Uterus (tissue), 3 donors: ENCODE measurements at regions not wholly inside any gene's neighbourhood (a gene's known extent, or its start where the extent isn't known, plus 50 kb on each side); places are given as distances from the start of the nearest gene placed in this dataset.

Experiments used
- DNase-seq, 2 donors: peaks; one replicate each; pipeline ENCODE4 v3.0.0-alpha.2; 2019 to 2020
- H3K27ac ChIP-seq, 2 donors: fragments of 200-600 bp; sonication (generic); 1 replicate in 1 of 2; 2 replicates in 1 of 2; pipeline ENCODE4 v1.5.1; 2016 to 2018
- H3K27me3 ChIP-seq, 2 donors: fragments of 200-600 bp; sonication (generic); one replicate each; pipeline ENCODE4 v1.5.1; 2018 to 2019; ENCODE audit warnings: control low read depth in 1 of 2
- H3K36me3 ChIP-seq, 2 donors: fragments of 200-600 bp; sonication (generic); one replicate each; pipeline ENCODE4 v1.5.1; 2019; ENCODE audit warnings: control low read depth in 1 of 2
- H3K4me1 ChIP-seq, 2 donors: fragments of 200-600 bp; sonication (generic); one replicate each; pipeline ENCODE4 v1.5.1; 2018 to 2019; ENCODE audit warnings: control low read depth in 1 of 2
- H3K4me3 ChIP-seq, 2 donors: fragments of 200-600 bp; sonication (generic); 1 replicate in 1 of 2; 2 replicates in 1 of 2; pipeline ENCODE4 v1.5.1; 2018 to 2019; ENCODE audit warnings: mild to moderate bottlenecking in 1 of 2
- H3K9me3 ChIP-seq, 2 donors: fragments of 200-600 bp; sonication (generic); one replicate each; pipeline ENCODE4 v1.5.1; 2019; ENCODE audit warnings: control low read depth in 1 of 2
- POLR2A ChIP-seq, 2 donors: fragments of 450-650 bp; IDR thresholded peaks; one replicate each; pipeline ENCODE4 v1.6.1; 2016; ENCODE audit warnings: antibody characterized with exemption in 2 of 2, mild to moderate bottlenecking in 1 of 2, moderate library complexity in 1 of 2
- intact Hi-C: fragments of 100-400 bp; cut with DNase I; formaldehyde crosslinking; loops from one replicate; pipeline ENCODE4 v1.15.1; 2023; ENCODE audit warnings: low total_unique reads
- TF ChIP-seq, protein P1 (sequence below), 4 experiments: fragments of 200-600 bp in 2 of 4; fragments of 450-650 bp in 2 of 4; sonication (generic) in 2 of 4; IDR thresholded peaks; one replicate each; pipeline ENCODE4 v1.5.1; 2016 to 2019; ENCODE audit warnings: antibody characterized with exemption in 4 of 4, mild to moderate bottlenecking in 2 of 4, moderate library complexity in 1 of 4
- donor health status: DM: yes; HTN: yes; CAD: no.

- no peak for DNase-seq
- Histone ChIP-seq H3K4me3 (no peak overlapping the region), H3K9me3 (no peaks in the 10 kb centered on the region), H3K36me3 (no peaks in the 10 kb centered on the region), H3K27ac (no peak overlapping the region), H3K27me3 (no peaks in the 10 kb centered on the region), H3K4me1 (no peaks in the 10 kb centered on the region)
- TF ChIP-seq POLR2A (IDR thresholded peaks at IDR 0.05): no peak
- TF ChIP-seq, protein P1, sequence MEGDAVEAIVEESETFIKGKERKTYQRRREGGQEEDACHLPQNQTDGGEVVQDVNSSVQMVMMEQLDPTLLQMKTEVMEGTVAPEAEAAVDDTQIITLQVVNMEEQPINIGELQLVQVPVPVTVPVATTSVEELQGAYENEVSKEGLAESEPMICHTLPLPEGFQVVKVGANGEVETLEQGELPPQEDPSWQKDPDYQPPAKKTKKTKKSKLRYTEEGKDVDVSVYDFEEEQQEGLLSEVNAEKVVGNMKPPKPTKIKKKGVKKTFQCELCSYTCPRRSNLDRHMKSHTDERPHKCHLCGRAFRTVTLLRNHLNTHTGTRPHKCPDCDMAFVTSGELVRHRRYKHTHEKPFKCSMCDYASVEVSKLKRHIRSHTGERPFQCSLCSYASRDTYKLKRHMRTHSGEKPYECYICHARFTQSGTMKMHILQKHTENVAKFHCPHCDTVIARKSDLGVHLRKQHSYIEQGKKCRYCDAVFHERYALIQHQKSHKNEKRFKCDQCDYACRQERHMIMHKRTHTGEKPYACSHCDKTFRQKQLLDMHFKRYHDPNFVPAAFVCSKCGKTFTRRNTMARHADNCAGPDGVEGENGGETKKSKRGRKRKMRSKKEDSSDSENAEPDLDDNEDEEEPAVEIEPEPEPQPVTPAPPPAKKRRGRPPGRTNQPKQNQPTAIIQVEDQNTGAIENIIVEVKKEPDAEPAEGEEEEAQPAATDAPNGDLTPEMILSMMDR (IDR thresholded peaks at IDR 0.05): no peak
- intact Hi-C loops: no loop called here
Measured at GRCh38 chr2:21910832-21911507, 787.2 kb downstream of the TDRD15 start.

GRCh38 chr2:21912405-21912804 lies 788.6 kb downstream of the TDRD15 start:
- H3K27me3 ChIP-seq: no peaks in the 10 kb centered on the region
- no peak for TF ChIP-seq POLR2A (IDR thresholded peaks at IDR 0.05)
- TF ChIP-seq, protein P1 (IDR thresholded peaks at IDR 0.05): no peak
- no peak for DNase-seq
- no peaks in the 10 kb centered on the region for H3K4me1 ChIP-seq
- no peak overlapping the region for H3K27ac ChIP-seq
- no peaks in the 10 kb centered on the region for H3K36me3 ChIP-seq
- intact Hi-C loops: no loop called here
- H3K9me3 ChIP-seq: no peaks in the 10 kb centered on the region
- H3K4me3 ChIP-seq: no peak overlapping the region

DNA sequence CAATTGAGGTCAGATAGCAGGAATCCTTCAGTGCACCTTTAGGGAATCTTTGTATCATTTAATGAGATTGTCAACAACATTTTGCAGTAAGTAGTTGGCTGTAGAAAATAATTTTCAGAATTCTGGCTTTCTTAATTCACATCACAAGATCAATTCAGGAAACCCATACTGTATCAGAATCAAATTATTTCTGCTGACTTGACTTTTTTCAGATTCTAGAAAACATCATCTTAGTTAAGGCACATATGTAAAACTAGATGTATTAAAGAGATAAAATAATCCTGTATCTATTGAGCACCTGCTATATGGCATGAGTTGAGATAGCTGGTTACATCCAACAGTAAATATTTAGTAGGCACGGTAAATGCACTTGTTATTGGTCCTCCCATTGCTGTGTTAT lies 791.4 kb downstream of the TDRD15 start:
- no peak for DNase-seq
- TF ChIP-seq POLR2A (IDR thresholded peaks at IDR 0.05): no peak
- TF ChIP-seq, protein P1 (IDR thresholded peaks at IDR 0.05): no peak
- Histone ChIP-seq H3K4me1 (no peaks in the 10 kb centered on the region), H3K27me3 (no peaks in the 10 kb centered on the region), H3K9me3 (no peaks in the 10 kb centered on the region), H3K27ac (no peak overlapping the region), H3K4me3 (no peak overlapping the region), H3K36me3 (no peaks in the 10 kb centered on the region)
- intact Hi-C loops: no loop called here

DNA sequence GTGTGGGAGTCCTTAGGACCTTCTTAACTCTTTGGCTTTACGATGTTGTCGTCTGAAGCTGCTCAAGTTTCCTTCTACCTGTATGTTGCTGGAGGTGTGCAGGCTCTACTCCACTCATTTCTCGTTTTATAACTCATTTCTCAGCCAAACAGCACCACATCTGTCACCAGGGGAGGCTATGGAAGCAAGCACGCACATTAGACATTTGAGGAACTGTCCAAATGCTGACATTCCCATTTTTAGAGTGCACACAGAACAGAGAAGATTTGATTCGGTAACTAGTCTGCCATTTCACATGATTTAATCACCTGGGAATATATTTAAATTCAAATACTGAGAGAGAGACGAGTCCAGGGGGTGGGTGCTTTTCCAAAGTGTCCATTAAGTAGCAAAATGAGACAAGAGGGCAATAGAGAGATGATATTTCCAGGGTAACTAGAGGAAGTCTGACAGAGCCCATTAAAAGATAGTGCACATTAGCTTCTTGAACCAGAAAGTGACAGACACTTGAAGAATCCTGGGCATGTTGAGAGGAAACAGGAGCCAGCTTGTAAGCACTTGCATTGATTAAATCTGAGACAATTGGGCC lies 793.3 kb downstream of the TDRD15 start:
- Histone ChIP-seq H3K9me3 (no peaks in the 10 kb centered on the region), H3K4me3 (no peak overlapping the region), H3K36me3 (no peaks in the 10 kb centered on the region), H3K27ac (no peak overlapping the region), H3K4me1 (no peaks in the 10 kb centered on the region), H3K27me3 (no peaks in the 10 kb centered on the region)
- intact Hi-C loops: no loop called here
- no peak for DNase-seq
- TF ChIP-seq, protein P1 (IDR thresholded peaks at IDR 0.05): no peak
- TF ChIP-seq POLR2A (IDR thresholded peaks at IDR 0.05): no peak

DNA sequence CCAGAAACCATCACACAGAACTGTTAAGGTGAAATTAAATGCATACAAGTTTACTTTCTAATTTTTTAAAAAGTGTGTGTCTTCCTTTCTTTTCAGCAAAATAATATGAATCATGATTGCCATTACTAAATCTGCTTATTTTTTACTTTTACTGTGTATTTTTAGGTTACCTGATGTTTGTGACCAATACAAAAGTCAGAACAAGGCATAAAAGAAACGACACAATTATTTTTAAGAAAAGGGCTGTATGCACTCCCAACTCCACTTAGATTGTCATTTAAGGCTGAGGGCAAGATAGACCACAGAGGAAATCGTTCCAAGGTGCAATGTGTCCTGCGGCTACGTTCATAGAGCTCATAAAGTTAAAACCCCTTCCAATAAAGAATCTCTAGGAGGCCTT lies 797.0 kb downstream of the TDRD15 start:
- Histone ChIP-seq H3K27ac (no peak overlapping the region), H3K9me3 (no peaks in the 10 kb centered on the region), H3K4me1 (no peaks in the 10 kb centered on the region), H3K4me3 (no peak overlapping the region), H3K36me3 (no peaks in the 10 kb centered on the region), H3K27me3 (no peaks in the 10 kb centered on the region)
- TF ChIP-seq POLR2A (IDR thresholded peaks at IDR 0.05): no peak
- TF ChIP-seq, protein P1 (IDR thresholded peaks at IDR 0.05): no peak
- intact Hi-C loops: no loop called here
- DNase-seq: no peak
